HEK293 (cell line): ENCODE measurements at regions not wholly inside any gene's neighbourhood (a gene's known extent, or its start where the extent isn't known, plus 50 kb on each side); places are given as distances from the start of the nearest gene placed in this dataset.

Experiments used
- CTCF ChIA-PET: fragments of 350-600 bp; formaldehyde crosslinking; extraction: SDS; loops from one replicate; lab custom pipeline; 2021; ENCODE audit warnings: antibody characterized with exemption; lab: Yijun Ruan, JAX
- POLR2A ChIA-PET: fragments of 300-600 bp; formaldehyde crosslinking; extraction: SDS; loops from one replicate; lab custom pipeline; 2020; ENCODE audit warnings: antibody characterized with exemption, inconsistent platforms; lab: Yijun Ruan, JAX
- H3K27ac ChIP-seq: fragments of 200-500 bp; sonication (Bioruptor generic); 2 replicates; pipeline ENCODE4 v1.5.1; 2014; ENCODE audit warnings: low read depth, low read length, control low read depth, inconsistent platforms; ENCODE audit errors: extremely low read depth
- H3K36me3 ChIP-seq, 2 experiments: fragments of 200-500 bp in 1 of 2; sonication (Bioruptor generic) in 1 of 2; 1 replicate in 1 of 2; 2 replicates in 1 of 2; pipeline ENCODE4 v1.5.1; 2014 to 2017; ENCODE audit warnings: inconsistent platforms in 2 of 2, low read length in 2 of 2; ENCODE audit not compliant: control insufficient read depth in 2 of 2, insufficient read depth in 1 of 2
- H3K4me1 ChIP-seq: fragments of 200-500 bp; sonication (Bioruptor generic); 2 replicates; pipeline ENCODE4 v1.5.1; 2014; ENCODE audit warnings: mild to moderate bottlenecking, low read length, inconsistent platforms; ENCODE audit not compliant: control insufficient read depth, insufficient read depth
- H3K4me3 ChIP-seq: 2 replicates; pipeline ENCODE4 v1.5.1; 2011; ENCODE audit warnings: low read depth, mild to moderate bottlenecking, control low read depth, low read length, moderate library complexity
- H3K9me3 ChIP-seq: fragments of 200-500 bp; sonication (Bioruptor generic); 2 replicates; pipeline ENCODE4 v1.5.1; 2014; ENCODE audit warnings: low read depth, low read length, inconsistent platforms; ENCODE audit not compliant: control insufficient read depth, insufficient read depth
- GFI1B ChIP-seq: fragments of 450-650 bp; formaldehyde crosslinking; IDR thresholded peaks from 2 replicates; pipeline ENCODE4 v1.5.1; 2016; ENCODE audit warnings: missing biosample characterization, missing genetic modification characterization
- MEIS1 ChIP-seq: sonication (generic); formaldehyde crosslinking; IDR thresholded peaks from 2 replicates; pipeline ENCODE4 v1.8.1; 2022; ENCODE audit warnings: missing genetic modification reagents, mild to moderate bottlenecking, borderline replicate concordance
- PRDM4 ChIP-seq: fragments of 450-650 bp; formaldehyde crosslinking; IDR thresholded peaks from 2 replicates; pipeline ENCODE4 v1.5.1; 2017; ENCODE audit warnings: missing biosample characterization, missing genetic modification characterization
- SALL2 ChIP-seq: fragments of 450-650 bp; formaldehyde crosslinking; IDR thresholded peaks from 2 replicates; pipeline ENCODE4 v1.5.0; 2017; ENCODE audit warnings: missing biosample characterization, mild to moderate bottlenecking, missing genetic modification characterization, borderline replicate concordance
- YY1 ChIP-seq: fragments of 450-650 bp; formaldehyde crosslinking; IDR thresholded peaks from 2 replicates; pipeline ENCODE4 v1.5.1; 2018; ENCODE audit warnings: missing biosample characterization, missing genetic modification characterization
- ZBTB17 ChIP-seq: fragments of 450-650 bp; formaldehyde crosslinking; IDR thresholded peaks from 2 replicates; pipeline ENCODE4 v1.5.1; 2016; ENCODE audit warnings: missing biosample characterization, missing genetic modification characterization
- ZBTB20 ChIP-seq: fragments of 450-650 bp; formaldehyde crosslinking; IDR thresholded peaks from 2 replicates; pipeline ENCODE4 v1.5.1; 2016; ENCODE audit warnings: missing biosample characterization, missing genetic modification characterization
- ZBTB6 ChIP-seq: fragments of 450-650 bp; formaldehyde crosslinking; IDR thresholded peaks from 2 replicates; pipeline ENCODE4 v1.5.1; 2017; ENCODE audit warnings: missing biosample characterization, missing genetic modification characterization
- ZBTB8A ChIP-seq: fragments of 450-650 bp; formaldehyde crosslinking; IDR thresholded peaks from 2 replicates; pipeline ENCODE4 v1.5.1; 2016; ENCODE audit warnings: missing biosample characterization, missing genetic modification characterization
- ZFHX2 ChIP-seq: fragments of 450-650 bp; formaldehyde crosslinking; conservative IDR thresholded peaks from 2 replicates; pipeline ENCODE4 v1.5.1; 2016; ENCODE audit warnings: missing biosample characterization, missing genetic modification characterization
- ZNF274 ChIP-seq, 2 experiments: fragments of 200-500 bp in 1 of 2; fragments of 450-650 bp in 1 of 2; sonication (Bioruptor generic) in 1 of 2; formaldehyde crosslinking in 1 of 2; IDR thresholded peaks; 2 replicates each; pipeline versions ENCODE4 v1.5.1 to v1.6.1; 2014 to 2016; ENCODE audit warnings: borderline replicate concordance in 1 of 2, inconsistent platforms in 1 of 2, low read length in 1 of 2, missing biosample characterization in 1 of 2, missing genetic modification characterization in 1 of 2
- ZNF311 ChIP-seq: fragments of 450-650 bp; formaldehyde crosslinking; IDR thresholded peaks from 2 replicates; pipeline ENCODE4 v1.5.1; 2017; ENCODE audit warnings: missing biosample characterization, missing genetic modification characterization, borderline replicate concordance
- ZNF37A ChIP-seq: fragments of 450-650 bp; IDR thresholded peaks from 2 replicates; pipeline ENCODE4 v1.5.1; 2018; ENCODE audit warnings: missing biosample characterization, missing genetic modification characterization
- ZNF423 ChIP-seq: fragments of 450-650 bp; formaldehyde crosslinking; IDR thresholded peaks from 2 replicates; pipeline ENCODE4 v1.5.1; 2016; ENCODE audit warnings: missing biosample characterization, missing genetic modification characterization
- ZNF785 ChIP-seq: fragments of 450-650 bp; formaldehyde crosslinking; IDR thresholded peaks from 2 replicates; pipeline ENCODE4 v1.5.1; 2016; ENCODE audit warnings: missing biosample characterization, missing genetic modification characterization
- ZSCAN30 ChIP-seq: fragments of 450-650 bp; IDR thresholded peaks from 2 replicates; pipeline ENCODE4 v1.5.1; 2018; ENCODE audit warnings: missing biosample characterization, mild to moderate bottlenecking, missing genetic modification characterization, moderate library complexity
- TF ChIP-seq, protein P1 (sequence below): fragments of 450-650 bp; formaldehyde crosslinking; IDR thresholded peaks from 2 replicates; pipeline ENCODE4 v1.5.1; 2017; ENCODE audit warnings: missing biosample characterization, missing genetic modification characterization
- TF ChIP-seq, protein P2 (sequence below): fragments of 450-650 bp; formaldehyde crosslinking; IDR thresholded peaks from 2 replicates; pipeline ENCODE4 v1.5.1; 2017; ENCODE audit warnings: missing biosample characterization, missing genetic modification characterization

DNA sequence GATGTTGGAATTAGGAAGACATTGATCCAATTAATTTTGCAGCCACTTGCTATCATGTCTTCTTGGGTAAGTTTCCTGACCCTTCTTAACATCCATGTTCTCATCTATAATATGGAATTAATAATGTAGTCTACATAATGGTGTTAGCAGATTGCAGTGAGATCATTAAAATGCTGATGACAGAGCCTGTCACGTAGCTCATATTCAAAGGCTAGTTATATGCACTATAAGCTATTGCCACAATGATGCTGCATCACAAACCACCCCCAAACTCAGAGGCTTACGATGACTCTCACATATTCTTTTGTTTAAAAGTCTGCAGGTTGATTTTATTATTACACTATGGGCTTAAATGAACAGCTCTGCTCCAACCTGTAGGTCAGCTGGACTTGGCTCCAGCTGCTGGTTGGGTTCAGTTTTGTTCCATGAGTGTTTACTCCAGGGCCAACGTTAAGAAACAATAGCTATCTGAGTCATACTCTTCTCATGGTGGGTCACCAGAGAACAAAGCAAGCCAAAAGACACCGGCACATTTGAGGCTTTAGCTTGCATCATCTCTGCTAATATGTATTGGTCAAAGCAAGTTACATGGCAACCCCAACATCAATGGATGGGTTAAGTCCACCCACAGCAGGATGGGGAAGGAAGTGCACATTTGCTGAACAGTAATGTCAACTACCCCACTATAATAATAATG lies 250.0 kb upstream of the SLCO3A1 start:
- Histone ChIP-seq H3K36me3 (no peaks in the 10 kb centered on the region), H3K27ac (no peak overlapping the region), H3K9me3 (no peaks in the 10 kb centered on the region; the same call in 1 of the 2 replicates), H3K4me1 (no peaks in the 10 kb centered on the region), H3K4me3 (no peak overlapping the region)
- CTCF ChIA-PET: interaction anchor here (0.6 to 1.6 kb wide), 4 partner anchors 20 to 103 kb away, joined by 3 to 4 read pairs (median 3); no protein-coding TSS in a partner anchor
- no peak for TF ChIP-seq YY1
- no peak for TF ChIP-seq ZBTB20 (tag by site-specific recombination)
- TF ChIP-seq ZNF274 (IDR thresholded peaks at IDR 0.05; ENCODE audit: low read length): no peak
- TF ChIP-seq ZNF274 (tag by site-specific recombination; IDR thresholded peaks at IDR 0.05; ENCODE audit: borderline replicate concordance): no peak
- TF ChIP-seq, protein P1, sequence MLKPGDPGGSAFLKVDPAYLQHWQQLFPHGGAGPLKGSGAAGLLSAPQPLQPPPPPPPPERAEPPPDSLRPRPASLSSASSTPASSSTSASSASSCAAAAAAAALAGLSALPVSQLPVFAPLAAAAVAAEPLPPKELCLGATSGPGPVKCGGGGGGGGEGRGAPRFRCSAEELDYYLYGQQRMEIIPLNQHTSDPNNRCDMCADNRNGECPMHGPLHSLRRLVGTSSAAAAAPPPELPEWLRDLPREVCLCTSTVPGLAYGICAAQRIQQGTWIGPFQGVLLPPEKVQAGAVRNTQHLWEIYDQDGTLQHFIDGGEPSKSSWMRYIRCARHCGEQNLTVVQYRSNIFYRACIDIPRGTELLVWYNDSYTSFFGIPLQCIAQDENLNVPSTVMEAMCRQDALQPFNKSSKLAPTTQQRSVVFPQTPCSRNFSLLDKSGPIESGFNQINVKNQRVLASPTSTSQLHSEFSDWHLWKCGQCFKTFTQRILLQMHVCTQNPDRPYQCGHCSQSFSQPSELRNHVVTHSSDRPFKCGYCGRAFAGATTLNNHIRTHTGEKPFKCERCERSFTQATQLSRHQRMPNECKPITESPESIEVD: no peak
- TF ChIP-seq ZFHX2 (tag by site-specific recombination): no peak
- TF ChIP-seq ZBTB17: no peak
- TF ChIP-seq GFI1B (tag by site-specific recombination): no peak
- no peak for TF ChIP-seq ZBTB6 (tag by site-specific recombination)
- no peak for TF ChIP-seq ZNF785 (tag by site-specific recombination)
- TF ChIP-seq ZBTB8A (tag by site-specific recombination): no peak
- TF ChIP-seq MEIS1 (CRISPR knock-in tag): no peak
- TF ChIP-seq ZSCAN30 (tag by site-specific recombination): no peak
- no peak for TF ChIP-seq SALL2 (tag by site-specific recombination)
- POLR2A ChIA-PET: no interaction called here

- no peak overlapping the region for H3K4me3 ChIP-seq
- no peak overlapping the region for H3K27ac ChIP-seq
- H3K9me3 ChIP-seq: no peaks in the 10 kb centered on the region; the same call in 1 of the 2 replicates
- H3K36me3 ChIP-seq: no peaks in the 10 kb centered on the region
- H3K4me1 ChIP-seq: no peaks in the 10 kb centered on the region
- CTCF ChIA-PET: interaction anchor here (0.6 to 1.6 kb wide), 3 partner anchors 20 to 102 kb away, joined by 3 to 4 read pairs (median 3); no protein-coding TSS in a partner anchor
- TF ChIP-seq PRDM4 (no peak), ZNF37A (tag by site-specific recombination) (no peak), ZNF423 (tag by site-specific recombination) (no peak), ZNF311 (no peak)
- TF ChIP-seq, protein P2, sequence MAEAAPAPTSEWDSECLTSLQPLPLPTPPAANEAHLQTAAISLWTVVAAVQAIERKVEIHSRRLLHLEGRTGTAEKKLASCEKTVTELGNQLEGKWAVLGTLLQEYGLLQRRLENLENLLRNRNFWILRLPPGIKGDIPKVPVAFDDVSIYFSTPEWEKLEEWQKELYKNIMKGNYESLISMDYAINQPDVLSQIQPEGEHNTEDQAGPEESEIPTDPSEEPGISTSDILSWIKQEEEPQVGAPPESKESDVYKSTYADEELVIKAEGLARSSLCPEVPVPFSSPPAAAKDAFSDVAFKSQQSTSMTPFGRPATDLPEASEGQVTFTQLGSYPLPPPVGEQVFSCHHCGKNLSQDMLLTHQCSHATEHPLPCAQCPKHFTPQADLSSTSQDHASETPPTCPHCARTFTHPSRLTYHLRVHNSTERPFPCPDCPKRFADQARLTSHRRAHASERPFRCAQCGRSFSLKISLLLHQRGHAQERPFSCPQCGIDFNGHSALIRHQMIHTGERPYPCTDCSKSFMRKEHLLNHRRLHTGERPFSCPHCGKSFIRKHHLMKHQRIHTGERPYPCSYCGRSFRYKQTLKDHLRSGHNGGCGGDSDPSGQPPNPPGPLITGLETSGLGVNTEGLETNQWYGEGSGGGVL: no peak
- TF ChIP-seq, all 188 proteins: peak for 0
- POLR2A ChIA-PET: no interaction called here
Measured at GRCh38 chr15:91604122-91604521, 249.4 kb upstream of the SLCO3A1 start.
